ENCODE measurements at regions not wholly inside any gene's neighbourhood (a gene's known extent, or its start where the extent isn't known, plus 50 kb on each side); places are given as distances from the start of the nearest gene placed in this dataset.

DNA sequence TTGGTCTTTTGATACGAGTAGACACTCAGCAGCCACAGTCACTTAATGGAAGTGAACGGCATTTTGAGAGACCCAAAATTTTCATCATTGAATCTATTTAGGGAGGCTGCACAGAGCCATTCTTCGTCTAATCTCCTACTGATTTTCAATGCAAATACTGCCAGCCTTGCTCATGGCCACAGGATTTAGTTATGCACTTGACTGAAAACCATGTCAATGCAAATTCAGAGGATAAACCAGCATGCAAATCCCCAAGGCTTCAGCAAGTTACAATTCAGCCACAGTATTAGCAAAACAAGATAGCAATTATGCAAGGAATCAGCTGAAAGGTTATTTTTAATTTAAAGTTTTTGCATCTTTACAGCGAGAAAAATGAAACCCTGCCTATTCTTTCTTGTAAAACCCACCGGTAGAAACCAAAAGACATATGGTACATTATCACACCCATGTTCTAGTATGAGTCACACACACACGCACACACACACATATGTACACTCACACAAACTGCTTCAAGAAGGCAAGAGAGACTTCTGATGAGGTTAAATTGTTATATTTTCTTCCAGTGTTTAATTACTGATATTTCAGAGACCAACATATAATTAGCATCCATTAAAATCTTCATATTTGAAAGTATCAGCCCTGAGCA, 985.3 kb upstream of the FLRT2 start:
- WGBS (ENCODE audit: missing lambda C conversion rate): 15% methylated on average over 6 of the region's 6 CpGs
- H3K4me3 ChIP-seq: no peak overlapping the region
- POLR2A ChIA-PET: no interaction called here
- no peaks in the 10 kb centered on the region for H3K9me3 ChIP-seq
- no peak for DNase-seq (ENCODE audit: low read depth in 1 of 2, low spot score in 1 of 2)
- no peak overlapping the region for H3K27ac ChIP-seq
- no peak for ATAC-seq
- no peak for FAIRE-seq
- CTCF ChIA-PET: no interaction called here
- no peak overlapping the region for H3K4me2 ChIP-seq
- TF ChIP-seq NR3C1 (IDR thresholded peaks at IDR 0.05) (no peak), TFCP2L1 (CRISPR knock-in tag; IDR thresholded peaks at IDR 0.05) (no peak), POLR2AphosphoS2 (conservative IDR thresholded peaks at IDR 0.05; ENCODE audit: low read length) (no peak), GATA3 (IDR thresholded peaks at IDR 0.05; ENCODE audit: borderline replicate concordance) (no peak), HOXB13 (CRISPR knock-in tag; IDR thresholded peaks at IDR 0.05; ENCODE audit: low read depth) (no peak), EP300 (IDR thresholded peaks at IDR 0.05) (no peak), NFE2L2 (conservative IDR thresholded peaks at IDR 0.05; ENCODE audit: low read length) (no peak), TP53 (CRISPR knock-in tag; IDR thresholded peaks at IDR 0.05) (no peak), CBX2 (IDR thresholded peaks at IDR 0.05; ENCODE audit: borderline replicate concordance, low read depth) (no peak), ZNF302 (CRISPR knock-in tag; IDR thresholded peaks at IDR 0.05) (no peak), ZC3H11A (IDR thresholded peaks at IDR 0.05) (no peak), CBX8 (IDR thresholded peaks at IDR 0.05) (no peak)
- TF ChIP-seq, protein P1, sequence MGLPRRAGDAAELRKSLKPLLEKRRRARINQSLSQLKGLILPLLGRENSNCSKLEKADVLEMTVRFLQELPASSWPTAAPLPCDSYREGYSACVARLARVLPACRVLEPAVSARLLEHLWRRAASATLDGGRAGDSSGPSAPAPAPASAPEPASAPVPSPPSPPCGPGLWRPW (IDR thresholded peaks at IDR 0.05): no peak
- TF ChIP-seq, protein P2, sequence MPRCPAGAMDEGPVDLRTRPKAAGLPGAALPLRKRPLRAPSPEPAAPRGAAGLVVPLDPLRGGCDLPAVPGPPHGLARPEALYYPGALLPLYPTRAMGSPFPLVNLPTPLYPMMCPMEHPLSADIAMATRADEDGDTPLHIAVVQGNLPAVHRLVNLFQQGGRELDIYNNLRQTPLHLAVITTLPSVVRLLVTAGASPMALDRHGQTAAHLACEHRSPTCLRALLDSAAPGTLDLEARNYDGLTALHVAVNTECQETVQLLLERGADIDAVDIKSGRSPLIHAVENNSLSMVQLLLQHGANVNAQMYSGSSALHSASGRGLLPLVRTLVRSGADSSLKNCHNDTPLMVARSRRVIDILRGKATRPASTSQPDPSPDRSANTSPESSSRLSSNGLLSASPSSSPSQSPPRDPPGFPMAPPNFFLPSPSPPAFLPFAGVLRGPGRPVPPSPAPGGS (IDR thresholded peaks at IDR 0.05): no peak
- TF ChIP-seq, protein P3, sequence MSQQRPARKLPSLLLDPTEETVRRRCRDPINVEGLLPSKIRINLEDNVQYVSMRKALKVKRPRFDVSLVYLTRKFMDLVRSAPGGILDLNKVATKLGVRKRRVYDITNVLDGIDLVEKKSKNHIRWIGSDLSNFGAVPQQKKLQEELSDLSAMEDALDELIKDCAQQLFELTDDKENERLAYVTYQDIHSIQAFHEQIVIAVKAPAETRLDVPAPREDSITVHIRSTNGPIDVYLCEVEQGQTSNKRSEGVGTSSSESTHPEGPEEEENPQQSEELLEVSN (IDR thresholded peaks at IDR 0.05; ENCODE audit: borderline replicate concordance, low read depth): no peak
- TF ChIP-seq, protein P4, sequence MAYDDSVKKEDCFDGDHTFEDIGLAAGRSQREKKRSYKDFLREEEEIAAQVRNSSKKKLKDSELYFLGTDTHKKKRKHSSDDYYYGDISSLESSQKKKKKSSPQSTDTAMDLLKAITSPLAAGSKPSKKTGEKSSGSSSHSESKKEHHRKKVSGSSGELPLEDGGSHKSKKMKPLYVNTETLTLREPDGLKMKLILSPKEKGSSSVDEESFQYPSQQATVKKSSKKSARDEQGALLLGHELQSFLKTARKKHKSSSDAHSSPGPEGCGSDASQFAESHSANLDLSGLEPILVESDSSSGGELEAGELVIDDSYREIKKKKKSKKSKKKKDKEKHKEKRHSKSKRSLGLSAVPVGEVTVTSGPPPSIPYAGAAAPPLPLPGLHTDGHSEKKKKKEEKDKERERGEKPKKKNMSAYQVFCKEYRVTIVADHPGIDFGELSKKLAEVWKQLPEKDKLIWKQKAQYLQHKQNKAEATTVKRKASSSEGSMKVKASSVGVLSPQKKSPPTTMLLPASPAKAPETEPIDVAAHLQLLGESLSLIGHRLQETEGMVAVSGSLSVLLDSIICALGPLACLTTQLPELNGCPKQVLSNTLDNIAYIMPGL (CRISPR knock-in tag; IDR thresholded peaks at IDR 0.05; ENCODE audit: borderline replicate concordance): no peak
- no peaks in the 10 kb centered on the region for H3K4me1 ChIP-seq

DNA sequence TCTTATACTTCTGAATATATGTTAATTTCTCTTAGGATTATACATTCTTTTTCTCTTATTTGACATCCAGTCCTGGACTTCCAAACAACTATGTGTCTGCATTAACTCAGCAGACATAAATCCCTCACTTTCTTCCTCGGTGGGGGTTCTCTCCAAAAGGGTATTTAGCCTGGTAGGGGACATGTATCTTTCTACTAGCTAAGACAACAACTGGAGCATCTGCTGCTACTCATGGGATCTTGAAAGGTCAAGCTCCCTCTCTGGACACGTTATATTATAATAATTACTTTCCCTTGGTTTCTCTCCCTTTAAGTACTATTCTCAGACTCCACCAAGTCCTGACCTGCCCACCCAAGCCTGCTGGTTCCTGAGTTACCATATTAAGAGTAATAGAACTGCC, 983.7 kb upstream of the FLRT2 start:
- TF ChIP-seq RFX5 (IDR thresholded peaks at IDR 0.05) (no peak), CHD4 (IDR thresholded peaks at IDR 0.05; ENCODE audit: borderline replicate concordance) (no peak), ZNF302 (CRISPR knock-in tag; IDR thresholded peaks at IDR 0.05) (no peak), PHF8 (IDR thresholded peaks at IDR 0.05; ENCODE audit: borderline replicate concordance, low read depth) (no peak), FOSL2 (IDR thresholded peaks at IDR 0.05) (no peak), FOSL2 (CRISPR knock-in tag; IDR thresholded peaks at IDR 0.05) (no peak), ESRRA (IDR thresholded peaks at IDR 0.05; ENCODE audit: borderline replicate concordance, low read length) (no peak), SMC3 (IDR thresholded peaks at IDR 0.05) (no peak), ZSCAN20 (CRISPR knock-in tag; IDR thresholded peaks at IDR 0.05) (no peak), KDM5A (IDR thresholded peaks at IDR 0.05) (no peak), NFE2L2 (conservative IDR thresholded peaks at IDR 0.05; ENCODE audit: low read length) (no peak), FOSB (CRISPR knock-in tag; IDR thresholded peaks at IDR 0.05) (no peak), FOXS1 (CRISPR knock-in tag; IDR thresholded peaks at IDR 0.05) (no peak), RARB (CRISPR knock-in tag; IDR thresholded peaks at IDR 0.05) (no peak)
- no peak overlapping the region for H3K4me3 ChIP-seq
- CTCF ChIA-PET: interaction anchor here (1.2 kb wide), 1 partner anchor 32 kb away, joined by 3 read pairs; no protein-coding TSS in a partner anchor
- FAIRE-seq: no peak
- H3K9me3 ChIP-seq: no peaks in the 10 kb centered on the region
- no peak overlapping the region for H3K4me2 ChIP-seq
- 4% methylated on average over 2 of the region's 2 CpGs for WGBS (ENCODE audit: missing lambda C conversion rate)
- no peak for ATAC-seq
- no peaks in the 10 kb centered on the region for H3K4me1 ChIP-seq
- no peak for DNase-seq (ENCODE audit: low read depth in 1 of 2, low spot score in 1 of 2)
- no peak overlapping the region for H3K27ac ChIP-seq
- POLR2A ChIA-PET: no interaction called here
